DMS 273 (cell line): ENCODE measurements at regions not wholly inside any gene's neighbourhood (a gene's known extent, or its start where the extent isn't known, plus 50 kb on each side); places are given as distances from the start of the nearest gene placed in this dataset.

ENCODE experiments used
- DNase-seq: peaks from one replicate; lab custom pipeline; 2025; ENCODE audit not compliant: unreplicated experiment; lab: John Stamatoyannopoulos, UW

- no peak for DNase-seq
Measured at GRCh38 chr13:32828711-32829110, 187.5 kb upstream of the KL start.

GRCh38 chr13:32829269-32829668, 187.0 kb upstream of the KL start:
- no peak for DNase-seq

- DNase-seq: no peak
Measured at GRCh38 chr13:32829676-32830335, 186.4 kb upstream of the KL start.

- DNase-seq: peak; percentile 9
Measured at GRCh38 chr13:32830336-32831031, 185.7 kb upstream of the KL start.

- DNase-seq: peak; percentile 6
Measured at GRCh38 chr13:32837307-32837972, 178.8 kb upstream of the KL start.

- no peak for DNase-seq
Measured at GRCh38 chr13:32837973-32838927, 178.0 kb upstream of the KL start.

- DNase-seq: peak; percentile 4
Measured at GRCh38 chr13:32838945-32839344, 177.3 kb upstream of the KL start.

GRCh38 chr13:32840113-32840512, 176.1 kb upstream of the KL start:
- peak; percentile 8 for DNase-seq

- peak; percentile 63 for DNase-seq
Measured at GRCh38 chr13:32840989-32841713, 175.1 kb upstream of the KL start.

- no peak for DNase-seq
Measured at GRCh38 chr13:32845952-32846950, 170.0 kb upstream of the KL start.

- DNase-seq: peak; percentile 28
Measured at GRCh38 chr13:32847976-32848375, 168.2 kb upstream of the KL start.

- no peak for DNase-seq
Measured at GRCh38 chr13:32849369-32849768, 166.9 kb upstream of the KL start.

- no peak for DNase-seq
Measured at GRCh38 chr13:32850316-32851052, 165.7 kb upstream of the KL start.

- DNase-seq: peak; percentile 7
Measured at GRCh38 chr13:32851083-32852069, 164.8 kb upstream of the KL start.

- DNase-seq: no peak
Measured at GRCh38 chr13:32852526-32852925, 163.7 kb upstream of the KL start.

- no peak for DNase-seq
Measured at GRCh38 chr13:32857077-32857476, 159.1 kb upstream of the KL start.

GRCh38 chr13:32857689-32858088, 158.5 kb upstream of the KL start:
- no peak for DNase-seq
